GM23338 (cell line): ENCODE measurements at regions not wholly inside any gene's neighbourhood (a gene's known extent, or its start where the extent isn't known, plus 50 kb on each side); places are given as distances from the start of the nearest gene placed in this dataset.

Experiments used
- ATAC-seq: fragments of 200-7000 bp; cut with Tn5 transposase; 3 replicates; pipeline ENCODE4 v1.9.1; 2020
- DNase-seq: peaks from one replicate; pipeline ENCODE4 v3.0.0-alpha.2; 2015; ENCODE audit warnings: low spot score
- H2AFZ ChIP-seq: fragments of 200-600 bp; sonication (generic); 2 replicates; pipeline ENCODE4 v1.8.0; 2016; ENCODE audit warnings: antibody characterized with exemption, mild to moderate bottlenecking, moderate library complexity
- H3F3A ChIP-seq: fragments of 200-600 bp; sonication (generic); replicated peaks from 2 replicates; pipeline ENCODE4 v1.8.0; 2017; ENCODE audit warnings: antibody characterized with exemption, mixed run types, low read depth
- H3K27ac ChIP-seq: fragments of 200-600 bp; sonication (generic); 2 replicates; pipeline ENCODE4 v1.6.1; 2016; ENCODE audit warnings: low read depth
- H3K27me3 ChIP-seq: fragments of 200-600 bp; sonication (generic); 2 replicates; pipeline ENCODE4 v1.8.0; 2016; ENCODE audit warnings: mild to moderate bottlenecking, mixed run types, moderate library complexity; ENCODE audit not compliant: insufficient read depth
- H3K36me3 ChIP-seq: fragments of 200-600 bp; sonication (generic); 2 replicates; pipeline ENCODE4 v1.8.0; 2016; ENCODE audit warnings: mild to moderate bottlenecking; ENCODE audit not compliant: insufficient read depth
- H3K4me1 ChIP-seq: fragments of 200-600 bp; sonication (generic); 2 replicates; pipeline ENCODE4 v1.8.0; 2016; ENCODE audit warnings: mild to moderate bottlenecking, moderate library complexity; ENCODE audit not compliant: insufficient read depth
- H3K4me2 ChIP-seq: fragments of 200-600 bp; sonication (generic); 2 replicates; pipeline ENCODE4 v1.7.1; 2017; ENCODE audit warnings: mixed run types
- H3K4me3 ChIP-seq: fragments of 200-600 bp; sonication (generic); 2 replicates; pipeline ENCODE4 v1.6.1; 2016; ENCODE audit warnings: mixed run types
- H3K79me2 ChIP-seq: fragments of 200-600 bp; sonication (generic); replicated peaks from 2 replicates; pipeline ENCODE4 v1.8.0; 2017; ENCODE audit warnings: mild to moderate bottlenecking; ENCODE audit not compliant: insufficient read depth
- H3K9me2 ChIP-seq: fragments of 200-600 bp; sonication (generic); 2 replicates; pipeline ENCODE4 v1.8.0; 2017; ENCODE audit not compliant: insufficient read depth
- H4K20me1 ChIP-seq: fragments of 200-600 bp; sonication (generic); replicated peaks from 2 replicates; pipeline ENCODE4 v1.8.0; 2017; ENCODE audit warnings: mild to moderate bottlenecking; ENCODE audit not compliant: insufficient read depth
- H3K27ac Mint-ChIP-seq: 2 replicates; pipeline ENCODE4 v1.8.0; 2020; ENCODE audit warnings: inconsistent platforms, mild to moderate bottlenecking, moderate library complexity, mixed read lengths
- H3K27me3 Mint-ChIP-seq: 3 replicates; pipeline ENCODE4 v1.8.0; 2022; ENCODE audit warnings: low read depth, mild to moderate bottlenecking, moderate library complexity, mixed read lengths, inconsistent platforms; ENCODE audit not compliant: insufficient read depth, poor library complexity
- H3K36me3 Mint-ChIP-seq: 3 replicates; pipeline ENCODE4 v1.8.0; 2021; ENCODE audit warnings: low read depth, mild to moderate bottlenecking, inconsistent platforms, moderate library complexity, mixed read lengths
- H3K4me1 Mint-ChIP-seq: 3 replicates; pipeline ENCODE4 v1.8.0; 2020; ENCODE audit warnings: mild to moderate bottlenecking, inconsistent platforms, mixed read lengths
- H3K4me3 Mint-ChIP-seq: 3 replicates; pipeline ENCODE4 v1.8.0; 2021; ENCODE audit warnings: moderate library complexity, mild to moderate bottlenecking, inconsistent platforms, mixed read lengths
- H3K9me3 Mint-ChIP-seq: 3 replicates; pipeline ENCODE4 v1.8.0; 2020; ENCODE audit warnings: moderate library complexity, mild to moderate bottlenecking, inconsistent platforms, mixed read lengths
- CREB1 ChIP-seq: fragments of 250-450 bp; sonication (Bioruptor Pico); IDR thresholded peaks from 2 replicates; pipeline ENCODE4 v1.5.0; 2020; ENCODE audit warnings: low read depth, mild to moderate bottlenecking, moderate library complexity
- CTCF ChIP-seq, 2 experiments: fragments of 200-600 bp in 1 of 2; sonication (generic) in 1 of 2; conservative IDR thresholded peaks; 2 replicates each; pipeline versions ENCODE4 v1.5.1 to v1.6.1; 2016 to 2017; ENCODE audit warnings: antibody characterized with exemption in 2 of 2, low read depth in 2 of 2, mild to moderate bottlenecking in 2 of 2, moderate library complexity in 1 of 2
- ETS1 ChIP-seq: IDR thresholded peaks from 2 replicates; pipeline ENCODE4 v1.6.1; 2016; ENCODE audit warnings: antibody characterized with exemption
- EZH2 ChIP-seq: fragments of 200-600 bp; sonication (generic); IDR thresholded peaks from one replicate; pipeline ENCODE4 v1.8.0; 2017; ENCODE audit warnings: antibody characterized with exemption, mild to moderate bottlenecking, low read depth; ENCODE audit not compliant: unreplicated experiment
- EZH2phosphoT487 ChIP-seq: fragments of 200-600 bp; sonication (generic); IDR thresholded peaks from one replicate; pipeline ENCODE4 v1.8.1; 2018; ENCODE audit warnings: antibody characterized with exemption; ENCODE audit not compliant: unreplicated experiment
- NANOG ChIP-seq: IDR thresholded peaks from 2 replicates; pipeline ENCODE4 v1.6.1; 2016; ENCODE audit warnings: antibody characterized with exemption, borderline replicate concordance
- POLR2AphosphoS5 ChIP-seq: IDR thresholded peaks from 2 replicates; pipeline ENCODE4 v1.6.1; 2016; ENCODE audit warnings: antibody characterized with exemption, low read depth
- STAT1 ChIP-seq: IDR thresholded peaks from one replicate; pipeline ENCODE4 v1.6.1; 2016; ENCODE audit warnings: antibody characterized with exemption; ENCODE audit not compliant: unreplicated experiment
- ZNF331 ChIP-seq: fragments of 250-450 bp; sonication (Bioruptor Pico); IDR thresholded peaks from 2 replicates; pipeline ENCODE4 v1.5.0; 2020; ENCODE audit warnings: low read depth, mild to moderate bottlenecking, moderate library complexity
- ZNF462 ChIP-seq: fragments of 250-450 bp; sonication (Bioruptor Pico); IDR thresholded peaks from 2 replicates; pipeline ENCODE4 v1.5.0; 2020; ENCODE audit warnings: mild to moderate bottlenecking, moderate library complexity

- Histone ChIP-seq H3K27me3 (no peaks in the 10 kb centered on the region), H3K79me2 (no peaks in the 10 kb centered on the region), H3K4me1 (no peaks in the 10 kb centered on the region), H3K4me3 (no peak overlapping the region), H3K4me2 (no peak overlapping the region), H3F3A (no peaks in the 10 kb centered on the region), H2AFZ (no peak overlapping the region), H4K20me1 (no peaks in the 10 kb centered on the region), H3K9me2 (no peaks in the 10 kb centered on the region), H3K27ac (no peak overlapping the region), H3K36me3 (no peaks in the 10 kb centered on the region)
- Mint-ChIP-seq H3K27me3 (peaks cover 2% of the 10 kb centered on the region), H3K27ac (peak overlapping the region; percentile 70; the same call in 1 of the 2 replicates), H3K4me1 (peaks cover 2% of the 10 kb centered on the region; the same call in 1 of the 3 replicates), H3K4me3 (no peak overlapping the region), H3K9me3 (no peaks in the 10 kb centered on the region), H3K36me3 (no peaks in the 10 kb centered on the region)
- no peak for ATAC-seq
- no peak for TF ChIP-seq NANOG
- no peak for TF ChIP-seq CTCF (conservative IDR thresholded peaks at IDR 0.05; ENCODE audit: low read depth in 2 of 2)
- TF ChIP-seq POLR2AphosphoS5, result no peak
- TF ChIP-seq EZH2phosphoT487, result no peak
- TF ChIP-seq EZH2, result no peak
- DNase-seq, result no peak
Measured at GRCh38 chr18:51453594-51453993, 256.1 kb upstream of the MEX3C start.

- DNase-seq (no peak), ATAC-seq (no peak)
- Mint-ChIP-seq H3K27me3 (peaks cover 2% of the 10 kb centered on the region), H3K36me3 (0 out of 3 replicates have a peak, but pooled peaks cover 2% of the 10 kb centered on the region), H3K9me3 (no peaks in the 10 kb centered on the region), H3K4me1 (peaks cover 7% of the 10 kb centered on the region), H3K4me3 (no peak overlapping the region), H3K27ac (no peak overlapping the region)
- H3K27ac ChIP-seq, result no peak overlapping the region
- no peak overlapping the region for H2AFZ ChIP-seq
- H3F3A ChIP-seq, result no peaks in the 10 kb centered on the region
- H3K27me3 ChIP-seq, result no peaks in the 10 kb centered on the region
- no peak overlapping the region for H3K4me2 ChIP-seq
- no peaks in the 10 kb centered on the region for H3K36me3 ChIP-seq
- H3K9me2 ChIP-seq, result no peaks in the 10 kb centered on the region; the same call in 1 of the 2 replicates
- H4K20me1 ChIP-seq, result no peaks in the 10 kb centered on the region
- no peak overlapping the region for H3K4me3 ChIP-seq
- H3K4me1 ChIP-seq, result peaks cover 10% of the 10 kb centered on the region; the same call in 1 of the 2 replicates
- TF ChIP-seq CTCF (conservative IDR thresholded peaks at IDR 0.05; ENCODE audit: low read depth in 2 of 2) (no peak), EZH2 (no peak), CREB1 (CRISPR knock-in tag) (no peak), POLR2AphosphoS5 (no peak), ZNF462 (CRISPR knock-in tag) (no peak), NANOG (no peak), STAT1 (no peak), EZH2phosphoT487 (no peak), ZNF331 (CRISPR knock-in tag) (no peak), ETS1 (no peak)
- no peaks in the 10 kb centered on the region for H3K79me2 ChIP-seq
Measured at GRCh38 chr18:51458861-51459260, 261.4 kb upstream of the MEX3C start.
